GM23248 (cell line): ENCODE measurements at regions not wholly inside any gene's neighbourhood (a gene's known extent, or its start where the extent isn't known, plus 50 kb on each side); places are given as distances from the start of the nearest gene placed in this dataset.

ENCODE experiments used
- EZH2 ChIP-seq: fragments of 200-600 bp; sonication (generic); IDR thresholded peaks from 2 replicates; pipeline ENCODE4 v1.6.1; 2018; ENCODE audit warnings: antibody characterized with exemption, mild to moderate bottlenecking; ENCODE audit not compliant: insufficient read depth, poor library complexity, severe bottlenecking
- EZH2phosphoT487 ChIP-seq: fragments of 200-600 bp; sonication (generic); IDR thresholded peaks from 2 replicates; pipeline ENCODE4 v1.6.1; 2018; ENCODE audit warnings: antibody characterized with exemption, moderate library complexity, mild to moderate bottlenecking, low read depth; ENCODE audit not compliant: insufficient read depth

DNA sequence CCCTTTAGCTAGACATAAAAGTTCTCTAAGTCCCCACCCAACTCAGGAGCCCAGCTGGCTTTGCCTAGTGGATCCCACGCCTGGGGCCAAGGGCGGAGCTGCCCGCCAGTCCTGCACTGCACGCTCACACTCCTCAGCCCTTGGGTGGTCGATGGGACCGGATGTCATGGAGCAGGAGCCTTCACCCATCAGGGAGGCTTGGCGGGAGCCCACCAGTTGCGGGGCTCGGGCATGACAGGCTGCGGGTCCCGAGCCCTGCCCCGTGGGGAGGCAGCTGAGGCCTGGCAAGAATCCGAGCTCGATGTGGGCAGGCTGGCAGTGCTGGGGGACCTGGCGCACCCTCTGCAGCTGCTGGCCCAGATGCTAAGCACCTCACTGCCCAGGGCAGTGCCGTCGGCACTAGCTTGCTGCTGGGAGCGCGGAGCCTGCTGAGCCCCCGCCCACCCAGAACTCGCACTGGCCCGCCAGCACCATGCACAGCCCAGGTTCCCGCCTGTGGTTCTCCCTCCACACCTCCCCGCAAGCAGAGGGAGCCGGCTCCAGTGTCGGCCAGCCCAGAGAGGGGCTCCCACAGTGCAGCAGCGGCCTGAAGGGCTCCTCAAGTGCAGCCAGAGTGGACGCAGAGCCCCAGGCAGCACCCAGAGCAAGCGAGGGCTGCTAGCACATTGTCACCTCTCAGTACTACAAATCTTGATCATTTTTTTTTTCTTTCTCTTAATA is 391.4 kb upstream of the NDN start:
- TF ChIP-seq EZH2 (no peak), EZH2phosphoT487 (no peak)
